Spleen (tissue), 11 donors: ENCODE measurements at regions not wholly inside any gene's neighbourhood (a gene's known extent, or its start where the extent isn't known, plus 50 kb on each side); places are given as distances from the start of the nearest gene placed in this dataset.
A peak's percentile ranks its signal among the peaks of the same experiment; 100 is the strongest.

ENCODE experiments used
- DNase-seq: peaks from one replicate; pipeline ENCODE4 v3.0.0-alpha.2; 2020
- H3K27ac ChIP-seq, 8 donors: fragments of 200-600 bp; sonication (generic) in 7 of 8; 1 replicate in 4 of 8; 2 replicates in 4 of 8; pipeline versions ENCODE4 v1.5.0 to v1.8.0; 2016 to 2021; ENCODE audit warnings: inconsistent platforms in 4 of 8, mild to moderate bottlenecking in 4 of 8, moderate library complexity in 1 of 8
- H3K27me3 ChIP-seq, 7 donors: fragments of 200-600 bp; sonication (generic) in 6 of 7; replicated peaks in 1 of 7; 1 replicate in 4 of 7; 2 replicates in 3 of 7; pipeline versions ENCODE4 v1.5.0 to v1.8.0; 2016 to 2021; ENCODE audit warnings: inconsistent platforms in 3 of 7, mild to moderate bottlenecking in 1 of 7
- H3K36me3 ChIP-seq, 6 donors: fragments of 200-600 bp; sonication (generic) in 5 of 6; 1 replicate in 4 of 6; 2 replicates in 2 of 6; pipeline versions ENCODE4 v1.5.0 to v1.8.0; 2016 to 2021; ENCODE audit warnings: inconsistent platforms in 2 of 6
- H3K4me1 ChIP-seq, 6 donors: fragments of 200-600 bp; sonication (generic) in 5 of 6; 1 replicate in 3 of 6; 2 replicates in 3 of 6; pipeline versions ENCODE4 v1.5.0 to v1.8.0; 2016 to 2021; ENCODE audit warnings: inconsistent platforms in 3 of 6
- H3K4me3 ChIP-seq, 8 donors: fragments of 200-600 bp; sonication (generic) in 7 of 8; 1 replicate in 4 of 8; 2 replicates in 4 of 8; pipeline versions ENCODE4 v1.5.0 to v1.8.0; 2016 to 2021; ENCODE audit warnings: inconsistent platforms in 4 of 8, mild to moderate bottlenecking in 4 of 8, moderate library complexity in 2 of 8
- H3K9me3 ChIP-seq, 8 donors: fragments of 200-600 bp; sonication (generic) in 7 of 8; 1 replicate in 4 of 8; 2 replicates in 4 of 8; pipeline versions ENCODE4 v1.5.0 to v1.8.0; 2016 to 2021; ENCODE audit warnings: inconsistent platforms in 4 of 8
- CTCF ChIP-seq, 11 experiments: fragments of 200-600 bp in 7 of 11; fragments of 450-650 bp in 4 of 11; sonication (generic) in 4 of 11; IDR thresholded peaks in 8 of 11; conservative IDR thresholded peaks in 3 of 11; 1 replicate in 7 of 11; 2 replicates in 4 of 11; pipeline versions ENCODE4 v1.4.0 to v1.8.0; 2016 to 2021; ENCODE audit warnings: antibody characterized with exemption in 11 of 11, inconsistent platforms in 4 of 11, mild to moderate bottlenecking in 1 of 11
- POLR2A ChIP-seq, 3 donors: fragments of 450-650 bp; IDR thresholded peaks; one replicate each; pipeline ENCODE4 v1.5.1; 2017; ENCODE audit warnings: antibody characterized with exemption in 3 of 3, mild to moderate bottlenecking in 1 of 3
- POLR2AphosphoS5 ChIP-seq, 3 donors: sonication (generic); formaldehyde crosslinking; IDR thresholded peaks; one replicate each; pipeline ENCODE4 v1.5.1; 2017; ENCODE audit warnings: antibody characterized with exemption in 3 of 3
- WGBS, 5 donors: extraction: QIAGEN DNeasy Blood & Tissue Kit in 3 of 5; methylation state at CpG; one replicate each; pipeline versions ENCODE4 v1.1.5 to v1.1.7; 2013 to 2018; 5-methylcytosine and 5-hydroxymethylcytosine counted together
- intact Hi-C: fragments of 100-400 bp; cut with DNase I; formaldehyde crosslinking; loops from one replicate; pipeline ENCODE4 v1.15.0; 2023; ENCODE audit warnings: low total_unique reads
- donor health status: healthy with polysubstance abuse.
- donor health status: DM: no; HTN: no; CAD: no; lungs with moderate emphysema.
- donor health status: DM: no; HTN: no; CAD: no.
- donor health status: Bipolar disorder and iron deficiency.
- donor health status: healthy.
- donor health status: DM: no; HTN: no; CAD: no.
- donor health status: DM: yes; HTN: yes; CAD: no.

- DNase-seq = no peak
- Histone ChIP-seq H3K36me3 (no peaks in the 10 kb centered on the region), H3K9me3 (no peaks in the 10 kb centered on the region), H3K27ac (no peak overlapping the region), H3K4me3 (no peak overlapping the region), H3K27me3 (peaks cover 0 to 34% (median 5%) of the 10 kb centered on the region in 7 donors), H3K4me1 (peaks cover 0 to 18% (median 2%) of the 10 kb centered on the region in 6 donors)
- TF ChIP-seq POLR2A (IDR thresholded peaks at IDR 0.05) (no peak), CTCF (IDR thresholded peaks at IDR 0.05 in 8 of 11, conservative IDR thresholded peaks at IDR 0.05 in 3 of 11) (peak in 3 of 11 experiments; percentile 14 to 28 (median 16))
- WGBS, 5 donors = 15 to 26% (median 20%) methylated on average over 7 to 8 of the region's 8 CpGs
- intact Hi-C loops = no loop called here
Observed at GRCh38 chr11:11010624-11011127, 152.8 kb upstream of the ZBED5 start.

- intact Hi-C loops = loop anchor here (5.0 kb wide), 1 partner anchor 72 kb away; no protein-coding TSS in a partner anchor
- WGBS, 5 donors = 60 to 69% (median 63%) methylated on average over 2 to 4 of the region's 4 CpGs
- DNase-seq = no peak
Observed at GRCh38 chr11:11009179-11009578, 151.3 kb upstream of the ZBED5 start.

GRCh38 chr11:11004069-11004468, 146.2 kb upstream of the ZBED5 start:
- WGBS, 5 donors = 50 to 83% (median 58%) methylated on average over 1 of the region's 1 CpG
- no peak for DNase-seq
- no peak overlapping the region for H3K27ac ChIP-seq
- intact Hi-C loops = no loop called here
- no peak overlapping the region for H3K4me3 ChIP-seq
- no peak for TF ChIP-seq POLR2A (IDR thresholded peaks at IDR 0.05)
- TF ChIP-seq CTCF (IDR thresholded peaks at IDR 0.05 in 8 of 11, conservative IDR thresholded peaks at IDR 0.05 in 3 of 11) = no peak
- TF ChIP-seq POLR2AphosphoS5 (IDR thresholded peaks at IDR 0.05) = no peak
- no peaks in the 10 kb centered on the region for H3K9me3 ChIP-seq
- H3K27me3 ChIP-seq = peaks cover 0 to 47% (median 0%) of the 10 kb centered on the region in 7 donors
- H3K36me3 ChIP-seq = no peaks in the 10 kb centered on the region
- no peaks in the 10 kb centered on the region for H3K4me1 ChIP-seq

More at GRCh38 chr11:11009179-11009578, 151.3 kb upstream of the ZBED5 start:
- H3K27me3 ChIP-seq = peaks cover 0 to 34% (median 5%) of the 10 kb centered on the region in 7 donors
- TF ChIP-seq POLR2A (IDR thresholded peaks at IDR 0.05) (no peak), CTCF (IDR thresholded peaks at IDR 0.05 in 8 of 11, conservative IDR thresholded peaks at IDR 0.05 in 3 of 11) (no peak)
- no peak overlapping the region for H3K4me3 ChIP-seq
- H3K4me1 ChIP-seq = peaks cover 0 to 18% (median 2%) of the 10 kb centered on the region in 6 donors
- H3K36me3 ChIP-seq = no peaks in the 10 kb centered on the region
- no peak overlapping the region for H3K27ac ChIP-seq
- no peaks in the 10 kb centered on the region for H3K9me3 ChIP-seq

- intact Hi-C loops = no loop called here
- no peaks in the 10 kb centered on the region for H3K4me1 ChIP-seq
- TF ChIP-seq POLR2AphosphoS5 (IDR thresholded peaks at IDR 0.05) (no peak), CTCF (IDR thresholded peaks at IDR 0.05 in 8 of 11, conservative IDR thresholded peaks at IDR 0.05 in 3 of 11) (no peak), POLR2A (IDR thresholded peaks at IDR 0.05) (no peak)
- 50 to 78% (median 72%) methylated on average over 3 of the region's 3 CpGs for WGBS, 5 donors
- no peak overlapping the region for H3K4me3 ChIP-seq
- no peaks in the 10 kb centered on the region for H3K36me3 ChIP-seq
- peaks cover 0 to 38% (median 0%) of the 10 kb centered on the region in 7 donors for H3K27me3 ChIP-seq
- no peak overlapping the region for H3K27ac ChIP-seq
- no peaks in the 10 kb centered on the region for H3K9me3 ChIP-seq
- no peak for DNase-seq
Observed at GRCh38 chr11:11003226-11003625, 145.4 kb upstream of the ZBED5 start.
